Aorta (tissue), 5 donors: ENCODE measurements at regions not wholly inside any gene's neighbourhood (a gene's known extent, or its start where the extent isn't known, plus 50 kb on each side); places are given as distances from the start of the nearest gene placed in this dataset.

Experiments used
- ATAC-seq: fragments of 200-7000 bp; cut with Tn5 transposase; one replicate; pipeline ENCODE4 v1.9.1; 2022; ENCODE audit warnings: moderate library complexity; ENCODE audit not compliant: low FRiP score
- DNase-seq, 2 donors: peaks; one replicate each; pipeline ENCODE4 v3.0.0-alpha.2; 2020
- H3K27ac ChIP-seq, 2 donors: one replicate each; pipeline ENCODE4 v1.5.1; 2013; ENCODE audit warnings: low read length in 2 of 2, mild to moderate bottlenecking in 2 of 2, moderate library complexity in 2 of 2, control low read depth in 1 of 2, inconsistent platforms in 1 of 2, low read depth in 1 of 2
- H3K27me3 ChIP-seq, 2 donors: one replicate each; pipeline ENCODE4 v1.6.1; 2013; ENCODE audit warnings: control low read depth in 1 of 2, low read length in 1 of 2, mild to moderate bottlenecking in 1 of 2, moderate library complexity in 1 of 2; ENCODE audit not compliant: insufficient read depth in 2 of 2, control insufficient read depth in 1 of 2
- H3K36me3 ChIP-seq, 2 donors: one replicate each; pipeline ENCODE4 v1.6.1; 2013; ENCODE audit warnings: control low read depth in 1 of 2, low read length in 1 of 2, mild to moderate bottlenecking in 1 of 2; ENCODE audit not compliant: insufficient read depth in 2 of 2, control insufficient read depth in 1 of 2
- H3K4me1 ChIP-seq, 2 donors: one replicate each; pipeline ENCODE4 v1.6.1; 2013; ENCODE audit warnings: low read length in 2 of 2, control low read depth in 1 of 2, mild to moderate bottlenecking in 1 of 2, moderate library complexity in 1 of 2; ENCODE audit not compliant: insufficient read depth in 2 of 2, control insufficient read depth in 1 of 2
- H3K4me3 ChIP-seq, 2 donors: one replicate each; pipeline ENCODE4 v1.5.1; 2013; ENCODE audit warnings: low read length in 2 of 2, control low read depth in 1 of 2, mild to moderate bottlenecking in 1 of 2
- H3K9me3 ChIP-seq: one replicate; pipeline ENCODE4 v1.6.1; 2013; ENCODE audit warnings: mild to moderate bottlenecking, low read length; ENCODE audit not compliant: control insufficient read depth
- WGBS, 2 donors: extraction: QIAGEN DNeasy Blood & Tissue Kit; methylation state at CpG; one replicate each; pipeline ENCODE4 v1.1.7; 2013; 5-methylcytosine and 5-hydroxymethylcytosine counted together
- intact Hi-C, 2 donors: fragments of 100-400 bp; cut with DNase I; formaldehyde crosslinking; loops; one replicate each; pipeline versions ENCODE4 v1.14.2 to v1.15.0; 2022
- donor health status: healthy with polysubstance abuse.
- donor health status: Bipolar disorder and iron deficiency.
- donor health status: DM: no; HTN: no; CAD: no.
- donor health status: DM: no; HTN: no; CAD: no.
- donor health status: DM: yes; HTN: yes; CAD: no.

GRCh38 chr5:74252044-74252443 is 388.5 kb downstream of the ENC1 start:
- Histone ChIP-seq H3K36me3 (no peaks in the 10 kb centered on the region), H3K27ac (no peak overlapping the region), H3K27me3 (no peaks in the 10 kb centered on the region), H3K4me3 (no peak overlapping the region), H3K4me1 (no peaks in the 10 kb centered on the region), H3K9me3 (no peaks in the 10 kb centered on the region)
- 51 to 66% methylated on average over 2 of the region's 2 CpGs for WGBS, 2 donors
- ATAC-seq (no peak), DNase-seq (no peak)
- intact Hi-C loops, result no loop called here

DNA sequence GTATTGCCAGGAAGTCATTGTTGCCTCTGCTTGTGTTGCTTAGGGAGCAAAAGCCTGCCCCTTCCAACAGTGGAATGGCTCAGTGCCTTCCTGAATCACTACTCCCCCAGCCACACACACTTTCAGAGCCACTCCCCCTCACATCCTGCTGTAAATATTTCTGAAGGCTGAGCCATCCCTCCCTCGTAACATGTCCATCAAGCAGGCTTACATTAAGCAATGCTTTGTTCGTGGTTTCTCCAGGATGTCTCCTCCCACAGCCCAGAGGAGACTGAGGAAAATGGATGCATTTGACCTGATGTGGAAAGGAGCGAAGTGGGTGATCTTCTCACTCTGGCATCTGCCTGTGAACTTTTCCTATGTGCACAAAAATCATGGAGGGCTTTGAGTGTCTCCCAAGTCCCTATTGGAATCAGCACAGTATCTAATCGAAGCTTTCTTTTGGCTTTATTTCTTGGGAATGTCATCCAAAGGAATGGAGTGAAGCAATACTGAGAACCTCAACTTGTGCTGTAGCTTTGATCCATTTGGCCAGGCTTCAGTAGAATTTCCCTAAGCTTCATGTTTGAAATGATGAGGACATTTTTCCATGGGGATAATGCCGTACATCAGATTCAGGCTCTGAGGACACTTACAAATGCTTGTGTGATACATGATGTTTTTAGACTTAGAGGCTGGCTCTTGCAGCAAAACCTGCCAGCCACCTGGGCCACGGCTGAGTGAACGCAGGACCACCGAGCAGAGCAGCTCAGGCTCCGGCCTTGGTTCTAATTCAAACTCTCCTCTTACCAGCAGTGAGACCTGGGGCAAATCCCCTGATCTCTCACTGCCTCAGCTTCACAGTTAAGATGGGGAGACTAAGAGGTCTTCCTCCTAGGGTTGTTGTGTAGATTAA is 389.1 kb downstream of the ENC1 start:
- H3K27ac ChIP-seq, result no peak overlapping the region

DNA sequence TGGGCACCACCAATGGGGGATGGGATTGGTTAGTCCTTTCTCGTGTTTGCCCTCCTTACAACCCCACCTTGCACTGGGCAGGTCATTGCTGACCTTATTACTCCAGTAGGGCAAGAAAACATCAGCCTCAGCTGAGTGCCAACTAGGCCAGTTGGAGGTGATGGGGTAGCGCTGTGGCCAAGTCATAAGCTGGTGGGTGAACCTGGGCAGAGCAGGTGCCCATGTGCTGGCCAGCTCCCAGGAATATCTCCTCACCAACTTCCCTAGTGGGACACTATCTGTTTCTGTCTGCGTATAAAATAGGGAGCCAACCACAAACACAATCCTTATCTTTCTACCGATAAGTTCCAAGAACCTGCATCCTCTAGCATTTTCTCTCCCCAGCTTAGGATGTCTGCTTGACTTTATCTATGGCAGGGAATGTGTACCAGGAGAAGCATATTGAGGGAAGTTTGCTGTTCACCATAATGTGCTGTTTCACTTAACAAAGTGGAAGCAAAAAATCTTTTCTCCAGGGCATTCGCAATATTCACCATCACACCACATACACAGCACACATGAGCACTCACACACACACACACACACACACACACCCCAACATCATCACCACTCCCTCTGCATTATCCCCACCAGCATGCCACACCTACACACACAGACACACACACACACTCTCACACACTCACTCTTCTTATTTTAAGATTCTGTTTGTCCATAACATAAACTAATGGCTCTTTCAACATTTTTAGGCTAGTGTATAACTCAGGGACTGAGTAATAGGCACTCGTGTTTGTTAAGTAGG is 390.0 kb downstream of the ENC1 start:
- Histone ChIP-seq H3K27me3 (no peaks in the 10 kb centered on the region), H3K9me3 (no peaks in the 10 kb centered on the region), H3K27ac (no peak overlapping the region), H3K4me3 (no peak overlapping the region), H3K36me3 (no peaks in the 10 kb centered on the region), H3K4me1 (no peaks in the 10 kb centered on the region)
- WGBS, 2 donors, result 76 to 78% methylated on average over 6 of the region's 6 CpGs
- DNase-seq (no peak), ATAC-seq (peak; percentile 30)
- intact Hi-C loops, result no loop called here

More for the DNA sequence above, 389.1 kb downstream of the ENC1 start:
- Histone ChIP-seq H3K36me3 (no peaks in the 10 kb centered on the region), H3K4me3 (no peak overlapping the region), H3K4me1 (no peaks in the 10 kb centered on the region), H3K27me3 (no peaks in the 10 kb centered on the region), H3K9me3 (no peaks in the 10 kb centered on the region)
- intact Hi-C loops, result no loop called here
- WGBS, 2 donors, result 80 to 81% methylated on average over 9 of the region's 9 CpGs
- DNase-seq (peak in 1 of 2 donors; percentile 62), ATAC-seq (peak; percentile 84)

GRCh38 chr5:74248576-74248975 is 392.0 kb downstream of the ENC1 start:
- no peak for ATAC-seq
- H3K9me3 ChIP-seq, result no peaks in the 10 kb centered on the region

DNA sequence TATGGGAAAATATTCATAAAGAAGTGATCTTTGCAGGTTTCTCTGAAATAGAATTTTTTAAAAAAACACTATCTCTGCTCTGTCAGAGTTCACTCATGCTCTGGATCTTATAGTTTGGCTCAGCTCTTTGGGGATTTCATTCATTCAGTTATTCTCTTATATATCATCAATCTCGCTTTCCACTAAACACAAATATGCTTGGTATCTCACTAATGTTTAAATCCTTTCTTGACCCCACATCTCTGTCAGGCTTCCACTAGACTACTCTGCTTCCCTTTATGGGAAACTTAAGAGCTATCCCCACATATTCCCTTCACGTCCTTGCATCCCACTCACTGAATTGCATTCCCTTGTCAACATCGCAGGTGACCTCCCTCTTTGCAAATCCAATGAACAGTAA is 396.1 kb downstream of the ENC1 start:
- 95 to 99% methylated on average over 3 of the region's 3 CpGs for WGBS, 2 donors
- DNase-seq, result no peak

More at GRCh38 chr5:74248576-74248975, 392.0 kb downstream of the ENC1 start:
- intact Hi-C loops, result no loop called here
- H3K36me3 ChIP-seq, result no peaks in the 10 kb centered on the region
- no peak for DNase-seq
- H3K27ac ChIP-seq, result no peak overlapping the region
- H3K4me1 ChIP-seq, result no peaks in the 10 kb centered on the region
- no peaks in the 10 kb centered on the region for H3K27me3 ChIP-seq
- H3K4me3 ChIP-seq, result no peak overlapping the region

GRCh38 chr5:74243634-74244033 is 396.9 kb downstream of the ENC1 start:
- H3K36me3 ChIP-seq, result no peaks in the 10 kb centered on the region
- H3K4me1 ChIP-seq, result no peaks in the 10 kb centered on the region
- H3K27me3 ChIP-seq, result peaks cover 0 to 2% of the 10 kb centered on the region in 2 donors
- ATAC-seq, result no peak
- H3K9me3 ChIP-seq, result no peaks in the 10 kb centered on the region
- intact Hi-C loops, result no loop called here
- no peak overlapping the region for H3K27ac ChIP-seq
- WGBS, 2 donors, result 97 to 98% methylated on average over 2 of the region's 2 CpGs
- DNase-seq, result no peak
- H3K4me3 ChIP-seq, result no peak overlapping the region

More for the DNA sequence above, 396.1 kb downstream of the ENC1 start:
- intact Hi-C loops, result no loop called here
- H3K36me3 ChIP-seq, result no peaks in the 10 kb centered on the region
- peaks cover 0 to 2% of the 10 kb centered on the region in 2 donors for H3K27me3 ChIP-seq
- H3K27ac ChIP-seq, result no peak overlapping the region
- H3K4me1 ChIP-seq, result no peaks in the 10 kb centered on the region
- no peaks in the 10 kb centered on the region for H3K9me3 ChIP-seq
- no peak for ATAC-seq
- no peak overlapping the region for H3K4me3 ChIP-seq

- Histone ChIP-seq H3K9me3 (no peaks in the 10 kb centered on the region), H3K27ac (no peak overlapping the region), H3K4me1 (no peaks in the 10 kb centered on the region), H3K36me3 (no peaks in the 10 kb centered on the region), H3K27me3 (peaks cover 0 to 2% of the 10 kb centered on the region in 2 donors), H3K4me3 (no peak overlapping the region)
- 94 to 96% methylated on average over 3 of the region's 3 CpGs for WGBS, 2 donors
- ATAC-seq (no peak), DNase-seq (no peak)
- intact Hi-C loops, result no loop called here
Observed at GRCh38 chr5:74242516-74242915, 398.0 kb downstream of the ENC1 start.

DNA sequence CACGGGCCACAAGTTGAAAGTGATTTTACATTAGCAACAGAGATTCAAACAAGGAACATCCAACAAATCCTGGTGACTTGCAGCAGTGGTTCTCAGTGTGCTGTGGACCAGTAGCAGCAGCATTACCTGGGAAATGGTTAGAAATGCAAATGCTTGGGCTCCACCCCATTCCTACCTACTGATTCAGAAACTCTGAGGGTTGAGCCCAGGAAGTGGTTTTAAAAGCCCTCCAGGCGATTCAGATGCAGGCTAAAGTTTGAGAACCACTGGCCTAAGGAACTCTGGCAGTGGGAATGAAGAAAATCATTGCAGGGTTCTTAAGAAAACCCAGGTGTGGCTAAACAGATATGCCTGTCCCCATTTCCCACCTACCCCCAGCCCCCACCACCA is 398.8 kb downstream of the ENC1 start:
- 93 to 96% methylated on average over 2 of the region's 2 CpGs for WGBS, 2 donors
- no peak for ATAC-seq
- H3K27ac ChIP-seq, result no peak overlapping the region
- intact Hi-C loops, result no loop called here
- no peaks in the 10 kb centered on the region for H3K4me1 ChIP-seq
- DNase-seq, result no peak
- H3K36me3 ChIP-seq, result no peaks in the 10 kb centered on the region
- no peaks in the 10 kb centered on the region for H3K9me3 ChIP-seq
- no peak overlapping the region for H3K4me3 ChIP-seq
- peaks cover 0 to 2% of the 10 kb centered on the region in 2 donors for H3K27me3 ChIP-seq
